ENCODE measurements at regions not wholly inside any gene's neighbourhood (a gene's known extent, or its start where the extent isn't known, plus 50 kb on each side); places are given as distances from the start of the nearest gene placed in this dataset.
"Not testable (repeated sequence)": the region's sequence is repeated elsewhere in the genome, so short reads cannot be mapped to it uniquely, and the experiment has no call there.

- DNase-seq, result no peak
These were observed 52.7 kb upstream of the OSMR start for GRCh38 chr5:38793099-38793498.

- DNase-seq, result not testable (repeated sequence)
These were observed 51.8 kb upstream of the OSMR start for GRCh38 chr5:38794037-38794436.

GRCh38 chr5:38794986-38795385 lies 50.8 kb upstream of the OSMR start:
- no peak for DNase-seq

GRCh38 chr5:38795986-38796741 lies 49.6 kb upstream of the OSMR start:
- DNase-seq, result no peak
